Type B pancreatic cell (in vitro differentiated cells): ENCODE measurements at regions not wholly inside any gene's neighbourhood (a gene's known extent, or its start where the extent isn't known, plus 50 kb on each side); places are given as distances from the start of the nearest gene placed in this dataset.

Experiments
- DNase-seq: peaks from one replicate; pipeline ENCODE4 v3.0.0; 2021; ENCODE audit warnings: mixed read lengths; ENCODE audit not compliant: unreplicated experiment; ENCODE audit errors: extremely low spot score
- H3K27ac Mint-ChIP-seq: 2 replicates; pipeline ENCODE4 v1.8.0; 2021; ENCODE audit warnings: mild to moderate bottlenecking, mixed read lengths
- H3K27me3 Mint-ChIP-seq: 2 replicates; pipeline ENCODE4 v1.8.0; 2021; ENCODE audit warnings: mixed read lengths
- H3K36me3 Mint-ChIP-seq: 2 replicates; pipeline ENCODE4 v1.8.0; 2021; ENCODE audit warnings: mixed read lengths
- H3K4me1 Mint-ChIP-seq: one replicate; pipeline ENCODE4 v1.8.0; 2021; ENCODE audit warnings: mixed read lengths; ENCODE audit not compliant: unreplicated experiment
- H3K4me3 Mint-ChIP-seq: 2 replicates; pipeline ENCODE4 v1.8.0; 2021; ENCODE audit warnings: mild to moderate bottlenecking, mixed read lengths
- H3K9me3 Mint-ChIP-seq: 2 replicates; pipeline ENCODE4 v1.8.0; 2021; ENCODE audit warnings: mixed read lengths
- TF ChIP-seq, protein P1 (sequence below): fragments of 200-600 bp; sonication (generic); conservative IDR thresholded peaks from 2 replicates; pipeline ENCODE4 v1.5.0; 2021; ENCODE audit warnings: antibody characterized with exemption, mild to moderate bottlenecking

- DNase-seq: no peak
- Mint-ChIP-seq H3K27ac (peak overlapping the region; percentile 90), H3K36me3 (no peaks in the 10 kb centered on the region), H3K4me3 (peak overlapping the region; percentile 60), H3K9me3 (peaks cover 13% of the 10 kb centered on the region), H3K27me3 (no peaks in the 10 kb centered on the region), H3K4me1 (no peaks in the 10 kb centered on the region)
- TF ChIP-seq, protein P1, sequence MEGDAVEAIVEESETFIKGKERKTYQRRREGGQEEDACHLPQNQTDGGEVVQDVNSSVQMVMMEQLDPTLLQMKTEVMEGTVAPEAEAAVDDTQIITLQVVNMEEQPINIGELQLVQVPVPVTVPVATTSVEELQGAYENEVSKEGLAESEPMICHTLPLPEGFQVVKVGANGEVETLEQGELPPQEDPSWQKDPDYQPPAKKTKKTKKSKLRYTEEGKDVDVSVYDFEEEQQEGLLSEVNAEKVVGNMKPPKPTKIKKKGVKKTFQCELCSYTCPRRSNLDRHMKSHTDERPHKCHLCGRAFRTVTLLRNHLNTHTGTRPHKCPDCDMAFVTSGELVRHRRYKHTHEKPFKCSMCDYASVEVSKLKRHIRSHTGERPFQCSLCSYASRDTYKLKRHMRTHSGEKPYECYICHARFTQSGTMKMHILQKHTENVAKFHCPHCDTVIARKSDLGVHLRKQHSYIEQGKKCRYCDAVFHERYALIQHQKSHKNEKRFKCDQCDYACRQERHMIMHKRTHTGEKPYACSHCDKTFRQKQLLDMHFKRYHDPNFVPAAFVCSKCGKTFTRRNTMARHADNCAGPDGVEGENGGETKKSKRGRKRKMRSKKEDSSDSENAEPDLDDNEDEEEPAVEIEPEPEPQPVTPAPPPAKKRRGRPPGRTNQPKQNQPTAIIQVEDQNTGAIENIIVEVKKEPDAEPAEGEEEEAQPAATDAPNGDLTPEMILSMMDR: no peak
Measured at GRCh38 chr7:106460792-106461254, 176.0 kb upstream of the NAMPT start.

DNA sequence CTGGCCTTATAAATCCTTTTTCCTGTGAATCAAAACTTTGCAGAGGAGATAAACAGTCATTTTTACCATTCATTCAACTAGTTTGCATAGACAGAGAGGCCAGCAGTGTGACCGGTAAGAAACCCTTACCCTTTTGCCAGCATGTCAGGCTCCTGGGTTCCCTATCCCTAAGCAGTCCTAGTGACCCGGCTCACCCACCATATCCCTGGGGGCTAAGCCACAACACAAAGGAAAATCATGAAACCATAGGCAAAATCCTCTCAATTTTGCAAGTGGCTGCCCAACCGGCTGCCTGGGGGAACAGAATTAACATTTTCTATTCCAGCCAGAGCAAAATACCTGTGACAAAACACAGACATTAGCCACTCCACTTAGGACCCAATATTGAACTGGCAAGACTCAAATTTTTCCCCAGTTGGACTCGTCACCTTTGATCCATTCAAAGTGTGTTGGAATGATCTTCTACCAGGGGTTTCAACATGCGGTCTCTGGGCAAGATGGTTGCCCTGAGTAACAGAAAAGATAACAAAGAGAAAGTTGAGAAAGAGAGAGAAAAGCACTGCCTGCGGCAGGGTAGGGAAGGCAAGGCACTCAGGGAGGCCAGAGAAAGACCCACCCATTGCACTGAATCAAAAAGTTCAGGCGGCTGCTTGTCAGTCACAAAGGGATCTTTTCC is 174.8 kb upstream of the NAMPT start:
- Mint-ChIP-seq H3K4me3 (no peak overlapping the region), H3K36me3 (no peaks in the 10 kb centered on the region), H3K27ac (no peak overlapping the region), H3K27me3 (no peaks in the 10 kb centered on the region), H3K4me1 (no peaks in the 10 kb centered on the region), H3K9me3 (peaks cover 14% of the 10 kb centered on the region)
- TF ChIP-seq, protein P1: no peak
- no peak for DNase-seq

DNA sequence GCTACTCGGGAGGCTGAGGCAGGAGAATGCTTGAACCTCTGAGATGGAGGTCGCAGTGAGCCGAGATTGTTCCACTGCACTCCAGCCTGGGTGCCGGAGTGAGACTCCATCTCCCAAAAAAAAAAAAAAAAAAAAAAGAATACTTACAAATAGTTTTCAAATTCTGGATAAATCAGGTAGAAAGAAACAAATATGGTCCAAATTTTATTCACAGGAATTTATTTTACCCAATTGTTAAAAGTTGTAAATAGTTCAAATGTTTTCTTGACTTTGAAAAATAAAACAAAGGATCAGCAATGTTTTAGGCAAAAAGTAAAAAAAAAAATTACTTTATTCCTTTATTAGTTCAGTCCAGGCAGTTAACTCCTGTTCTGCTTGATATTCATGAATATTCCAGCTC is 172.9 kb upstream of the NAMPT start:
- no peak overlapping the region for H3K4me3 Mint-ChIP-seq
- TF ChIP-seq, protein P1: no peak
- H3K4me1 Mint-ChIP-seq: no peaks in the 10 kb centered on the region
- no peaks in the 10 kb centered on the region for H3K36me3 Mint-ChIP-seq
- no peak overlapping the region for H3K27ac Mint-ChIP-seq
- H3K27me3 Mint-ChIP-seq: no peaks in the 10 kb centered on the region
- no peak for DNase-seq
- peaks cover 14% of the 10 kb centered on the region for H3K9me3 Mint-ChIP-seq

DNA sequence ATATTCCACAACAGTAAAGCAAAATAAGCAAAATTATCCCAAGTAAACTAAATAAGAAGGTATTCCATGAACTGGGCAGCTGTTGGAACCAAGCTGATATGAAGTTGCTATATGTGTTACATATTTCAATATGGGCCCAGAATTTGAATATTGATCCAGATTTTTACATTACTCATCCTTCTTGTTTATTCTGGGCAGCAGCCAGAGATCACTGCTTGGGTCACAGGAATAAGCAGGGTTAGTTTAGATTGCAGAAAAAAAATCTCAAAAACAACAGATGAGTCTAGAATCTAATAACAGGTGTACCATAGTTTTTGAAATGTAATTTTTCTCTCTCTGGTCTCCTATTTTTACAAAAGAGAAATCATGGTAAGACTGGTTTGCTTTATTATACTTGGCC is 171.5 kb upstream of the NAMPT start:
- DNase-seq: no peak
- H3K4me3 Mint-ChIP-seq: no peak overlapping the region
- TF ChIP-seq, protein P1: no peak
- no peak overlapping the region for H3K27ac Mint-ChIP-seq
- H3K27me3 Mint-ChIP-seq: no peaks in the 10 kb centered on the region
- H3K36me3 Mint-ChIP-seq: no peaks in the 10 kb centered on the region
- peaks cover 14% of the 10 kb centered on the region for H3K9me3 Mint-ChIP-seq
- H3K4me1 Mint-ChIP-seq: no peaks in the 10 kb centered on the region

DNA sequence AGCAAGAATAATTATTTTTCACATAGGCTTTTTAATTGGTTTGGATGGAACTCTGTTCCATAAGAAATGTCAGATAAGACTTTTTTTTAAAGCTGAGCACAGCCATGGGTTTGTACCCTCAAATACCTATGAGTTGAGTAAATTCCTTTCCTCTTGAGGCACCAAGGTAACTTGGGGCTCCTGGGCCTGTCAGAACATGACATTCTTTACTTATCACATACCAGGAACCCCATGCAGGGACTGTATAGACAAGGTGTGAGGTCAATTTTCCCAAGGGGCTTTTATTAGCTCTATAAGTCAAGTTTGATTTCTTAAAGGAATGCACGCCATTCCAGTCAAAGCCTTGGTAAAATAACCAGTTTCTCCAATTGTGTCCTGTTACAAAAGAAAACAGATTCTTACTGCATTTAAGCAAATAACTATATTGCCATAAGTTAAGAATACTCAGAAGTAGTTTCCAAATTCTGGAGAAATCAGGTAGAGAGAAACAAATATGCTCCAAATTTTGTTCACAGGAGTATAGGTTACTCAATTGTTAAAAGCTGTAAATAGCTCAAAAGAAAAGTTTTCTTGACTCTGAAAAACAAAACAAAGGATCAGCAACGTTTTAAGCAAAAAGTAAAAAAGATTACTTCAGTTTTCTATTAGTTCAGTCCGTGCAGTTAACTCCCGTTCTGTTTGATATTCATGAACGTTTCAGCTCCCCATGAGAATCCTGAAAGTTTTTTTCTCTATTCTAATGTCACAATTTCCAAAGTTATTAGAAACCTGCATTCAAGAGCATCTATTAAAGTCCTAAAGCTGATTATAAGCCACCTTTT is 167.5 kb upstream of the NAMPT start:
- no peak for DNase-seq
- H3K9me3 Mint-ChIP-seq: peaks cover 11% of the 10 kb centered on the region
- no peak overlapping the region for H3K4me3 Mint-ChIP-seq
- H3K36me3 Mint-ChIP-seq: no peaks in the 10 kb centered on the region
- H3K27me3 Mint-ChIP-seq: no peaks in the 10 kb centered on the region
- TF ChIP-seq, protein P1: no peak
- no peaks in the 10 kb centered on the region for H3K4me1 Mint-ChIP-seq
- no peak overlapping the region for H3K27ac Mint-ChIP-seq
